Muscle layer of colon (tissue), 2 donors: ENCODE measurements at regions not wholly inside any gene's neighbourhood (a gene's known extent, or its start where the extent isn't known, plus 50 kb on each side); places are given as distances from the start of the nearest gene placed in this dataset.
"Not testable (repeated sequence)": the region's sequence is repeated elsewhere in the genome, so short reads cannot be mapped to it uniquely, and the experiment has no call there.

Experiments
- H3K27ac ChIP-seq: one replicate; pipeline ENCODE4 v1.7.0; 2013; ENCODE audit warnings: low read depth, mild to moderate bottlenecking, low read length, moderate library complexity
- H3K27me3 ChIP-seq, 2 donors: one replicate each; pipeline ENCODE4 v1.7.0; 2013; ENCODE audit warnings: low read length in 2 of 2, mild to moderate bottlenecking in 2 of 2; ENCODE audit not compliant: insufficient read depth in 2 of 2, control insufficient read depth in 1 of 2
- H3K36me3 ChIP-seq: one replicate; pipeline ENCODE4 v1.7.0; 2013; ENCODE audit warnings: mild to moderate bottlenecking, low read length; ENCODE audit not compliant: insufficient read depth
- H3K4me1 ChIP-seq: one replicate; pipeline ENCODE4 v1.7.0; 2013; ENCODE audit warnings: mild to moderate bottlenecking, low read length; ENCODE audit not compliant: insufficient read depth
- H3K4me3 ChIP-seq, 2 donors: one replicate each; pipeline ENCODE4 v1.7.0; 2013; ENCODE audit warnings: low read length in 2 of 2, low read depth in 1 of 2, mild to moderate bottlenecking in 1 of 2, moderate library complexity in 1 of 2
- H3K9ac ChIP-seq: one replicate; pipeline ENCODE4 v1.7.0; 2013; ENCODE audit warnings: low read length
- H3K9me3 ChIP-seq: one replicate; pipeline ENCODE4 v1.7.0; 2013; ENCODE audit warnings: mild to moderate bottlenecking, low read length
- donor health status: abdominal sarcoma.
- donor health status: Adenocarcinoma of cecum.

DNA sequence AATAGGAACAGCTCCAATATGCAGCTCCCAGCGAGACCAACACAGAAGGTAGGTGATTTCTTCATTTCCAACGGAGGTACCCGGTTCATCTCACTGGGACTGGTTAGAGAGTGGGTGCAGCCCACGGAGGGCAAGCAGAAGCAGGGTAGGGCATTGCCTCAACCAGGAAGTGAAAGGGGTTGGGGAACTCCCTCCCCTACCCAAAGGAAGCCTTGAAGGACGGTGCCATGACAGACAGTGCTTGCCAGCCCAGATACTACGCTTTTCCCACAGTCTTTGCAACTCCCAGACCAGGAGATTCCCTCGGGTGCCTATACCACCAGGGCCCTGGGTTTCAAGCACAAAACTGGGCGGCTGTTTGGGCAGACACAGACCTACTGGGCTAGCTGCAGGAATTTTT lies 576.9 kb upstream of the NECTIN3 start:
- no peak overlapping the region for H3K27ac ChIP-seq
- no peaks in the 10 kb centered on the region for H3K36me3 ChIP-seq
- no peak overlapping the region for H3K9ac ChIP-seq
- H3K9me3 ChIP-seq, result no peaks in the 10 kb centered on the region
- H3K4me1 ChIP-seq, result no peaks in the 10 kb centered on the region
- no peak overlapping the region for H3K4me3 ChIP-seq
- H3K27me3 ChIP-seq, result no peaks in the 10 kb centered on the region

DNA sequence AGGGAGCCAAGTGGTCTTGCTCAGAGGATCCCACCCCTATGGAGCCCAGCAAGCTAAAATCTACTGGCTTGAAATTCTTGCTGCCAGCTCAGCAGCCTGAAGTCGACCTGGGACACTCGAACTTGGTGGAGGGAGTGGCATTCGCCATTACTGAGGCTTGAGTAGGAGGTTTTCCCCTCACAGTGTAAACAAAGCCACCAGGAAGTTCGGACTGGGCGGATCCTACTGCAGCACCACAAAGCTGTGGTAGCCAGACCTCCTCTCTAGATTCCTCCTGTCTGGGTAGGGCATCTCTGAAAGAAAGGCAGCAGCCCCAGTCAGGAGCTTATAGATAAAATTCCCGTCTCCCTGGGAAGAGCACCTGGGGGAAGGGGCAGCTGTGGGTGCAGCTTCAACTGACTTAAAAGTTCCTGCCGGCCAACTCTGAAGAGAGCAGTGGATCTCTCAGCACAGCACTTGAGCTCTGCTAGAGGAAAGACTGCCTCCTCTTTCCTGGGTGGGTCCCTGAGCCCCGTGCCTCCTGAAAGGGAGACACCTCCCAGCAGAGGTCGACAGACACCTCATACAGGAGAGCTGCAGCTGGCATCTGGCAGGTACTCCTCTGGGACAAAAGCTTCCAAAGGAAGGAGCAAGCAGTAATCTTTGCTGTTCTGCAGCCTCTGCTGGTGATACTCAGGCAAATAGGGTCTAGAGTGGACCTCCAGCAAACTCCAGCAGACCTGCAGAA lies 576.3 kb upstream of the NECTIN3 start:
- no peak overlapping the region for H3K9ac ChIP-seq
- H3K4me3 ChIP-seq, result no peak overlapping the region
- no peaks in the 10 kb centered on the region for H3K9me3 ChIP-seq
- H3K27ac ChIP-seq, result no peak overlapping the region
- H3K27me3 ChIP-seq, result no peaks in the 10 kb centered on the region
- H3K4me1 ChIP-seq, result no peaks in the 10 kb centered on the region
- no peaks in the 10 kb centered on the region for H3K36me3 ChIP-seq

DNA sequence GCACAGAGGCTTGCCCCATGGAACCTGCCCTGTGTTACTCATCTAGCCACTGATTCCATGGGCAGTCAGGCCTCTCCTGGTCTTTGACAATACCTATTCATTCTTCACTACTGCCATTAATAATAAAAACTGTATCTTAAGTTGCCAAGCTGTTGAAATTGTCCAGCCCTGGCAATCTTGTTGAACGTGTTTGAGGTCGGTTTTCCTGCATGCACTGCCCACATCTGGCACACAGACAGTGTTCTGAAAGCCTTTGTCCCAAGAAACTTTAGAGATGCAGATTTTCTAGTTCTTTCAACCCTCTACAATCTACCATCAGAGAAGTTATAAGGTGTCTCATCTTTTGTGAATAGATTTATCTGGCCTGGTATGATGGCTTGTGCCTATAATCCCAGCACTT lies 567.2 kb upstream of the NECTIN3 start:
- Histone ChIP-seq H3K4me3 (no peak overlapping the region), H3K9ac (no peak overlapping the region), H3K27ac (no peak overlapping the region), H3K36me3 (no peaks in the 10 kb centered on the region), H3K27me3 (no peaks in the 10 kb centered on the region), H3K4me1 (no peaks in the 10 kb centered on the region), H3K9me3 (no peaks in the 10 kb centered on the region)

DNA sequence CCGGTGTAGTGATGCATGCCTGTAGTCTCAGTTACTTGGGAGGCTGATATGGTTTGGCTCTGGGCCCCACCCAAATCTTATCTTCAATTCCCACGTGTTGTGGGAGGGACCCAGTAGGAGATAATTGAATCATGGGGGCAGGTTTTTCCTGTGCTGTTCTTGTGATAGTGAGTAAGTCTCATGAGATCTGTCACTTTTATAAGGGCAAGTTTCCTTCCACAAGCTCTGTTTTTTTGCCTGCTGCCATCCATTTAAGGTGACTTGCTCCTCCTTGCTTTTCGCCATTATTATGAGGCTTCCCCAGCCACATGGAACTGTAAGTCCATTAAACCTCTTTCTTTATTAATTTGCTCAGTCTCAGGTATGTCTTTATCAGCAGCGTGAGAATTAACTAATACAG lies 566.7 kb upstream of the NECTIN3 start:
- H3K27ac ChIP-seq, result no peak overlapping the region
- no peaks in the 10 kb centered on the region for H3K36me3 ChIP-seq
- no peaks in the 10 kb centered on the region for H3K27me3 ChIP-seq
- H3K9ac ChIP-seq, result no peak overlapping the region
- H3K9me3 ChIP-seq, result no peaks in the 10 kb centered on the region
- H3K4me1 ChIP-seq, result no peaks in the 10 kb centered on the region
- H3K4me3 ChIP-seq, result no peak overlapping the region

DNA sequence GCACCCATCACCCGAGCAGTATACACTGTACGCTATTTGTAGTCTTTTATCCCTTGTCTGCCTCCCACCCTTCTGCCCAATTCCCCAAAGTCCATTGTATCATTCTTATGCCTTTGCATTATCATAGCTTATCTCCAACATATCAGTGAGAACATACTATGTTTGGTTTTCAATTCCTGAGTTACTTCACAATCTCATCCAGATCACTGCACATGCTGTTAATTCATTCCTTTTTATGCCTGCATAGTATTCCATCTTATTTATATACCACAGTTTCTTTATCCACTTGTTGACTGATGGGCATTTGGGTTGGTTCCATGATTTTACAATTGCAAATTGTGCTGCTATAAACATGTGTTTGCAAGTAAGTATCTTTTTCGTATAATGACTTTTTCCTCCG lies 564.7 kb upstream of the NECTIN3 start:
- no peak overlapping the region for H3K9ac ChIP-seq
- H3K27ac ChIP-seq, result no peak overlapping the region
- H3K27me3 ChIP-seq, result no peaks in the 10 kb centered on the region
- no peak overlapping the region for H3K4me3 ChIP-seq
- H3K4me1 ChIP-seq, result no peaks in the 10 kb centered on the region
- H3K36me3 ChIP-seq, result no peaks in the 10 kb centered on the region
- H3K9me3 ChIP-seq, result no peaks in the 10 kb centered on the region

DNA sequence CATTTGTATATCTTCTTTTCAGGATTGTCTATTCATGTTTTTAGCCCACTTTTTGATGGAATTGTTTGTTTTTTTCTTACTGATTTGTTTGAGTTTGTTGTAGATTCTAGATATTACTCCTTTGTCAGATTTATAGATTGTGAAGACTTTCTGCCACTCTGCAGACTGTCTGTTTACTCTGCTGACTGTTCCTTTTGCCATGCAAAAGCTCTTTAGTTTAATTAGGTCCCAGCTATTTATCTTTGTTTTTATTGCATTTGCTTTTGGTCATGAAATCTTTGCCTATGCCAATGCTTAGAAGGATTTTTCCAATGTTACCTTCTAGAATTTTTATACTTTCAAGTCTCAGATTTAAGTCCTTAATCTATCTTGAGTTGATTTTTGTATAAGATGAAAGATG lies 564.0 kb upstream of the NECTIN3 start:
- H3K27ac ChIP-seq, H3K27me3 ChIP-seq, H3K9ac ChIP-seq, H3K36me3 ChIP-seq, H3K9me3 ChIP-seq, H3K4me3 ChIP-seq, H3K4me1 ChIP-seq: not testable (repeated sequence)

DNA sequence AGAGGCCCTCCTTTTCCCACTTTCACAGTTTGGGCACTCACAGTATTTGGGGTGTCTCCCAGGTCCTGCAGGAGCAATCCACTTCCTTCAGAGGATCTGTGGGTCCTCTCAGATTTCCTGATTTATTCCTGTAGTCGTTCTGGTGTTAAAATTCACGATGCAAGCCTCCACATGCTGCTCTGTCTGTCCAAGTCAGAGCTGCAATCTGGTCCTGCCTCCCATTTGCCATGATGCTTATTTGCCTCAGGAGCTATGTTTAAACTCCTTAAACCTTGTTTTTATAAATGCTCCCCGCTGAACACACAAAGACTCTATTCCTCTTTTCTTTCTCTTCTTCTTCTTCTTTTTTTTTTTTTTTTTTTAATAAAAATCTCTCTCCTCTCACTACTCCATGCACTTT lies 558.7 kb upstream of the NECTIN3 start:
- Histone ChIP-seq H3K9ac (no peak overlapping the region), H3K9me3 (no peaks in the 10 kb centered on the region), H3K27me3 (no peaks in the 10 kb centered on the region), H3K27ac (no peak overlapping the region), H3K4me1 (no peaks in the 10 kb centered on the region), H3K36me3 (no peaks in the 10 kb centered on the region), H3K4me3 (no peak overlapping the region)

DNA sequence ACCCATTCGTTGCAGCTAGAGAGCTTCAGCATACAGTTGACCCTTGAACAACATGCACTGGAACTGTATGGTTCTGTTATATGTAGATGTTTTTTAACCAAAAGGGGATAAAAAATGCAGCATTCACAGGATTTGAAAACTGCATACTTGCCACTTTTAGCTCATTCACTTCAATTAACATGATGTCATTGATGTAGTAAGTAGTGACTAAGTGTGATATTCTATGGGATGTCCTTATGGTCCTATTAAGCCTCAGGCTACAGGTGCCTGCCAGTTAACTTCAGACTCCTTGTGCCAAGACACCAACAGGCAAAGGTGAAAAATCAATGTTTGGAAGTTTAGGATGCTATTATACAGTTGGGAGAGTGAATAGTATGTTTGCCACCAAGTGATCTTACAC lies 553.6 kb upstream of the NECTIN3 start:
- Histone ChIP-seq H3K9ac (no peak overlapping the region), H3K27ac (no peak overlapping the region), H3K9me3 (no peaks in the 10 kb centered on the region), H3K36me3 (no peaks in the 10 kb centered on the region), H3K27me3 (no peaks in the 10 kb centered on the region), H3K4me3 (no peak overlapping the region), H3K4me1 (no peaks in the 10 kb centered on the region)

DNA sequence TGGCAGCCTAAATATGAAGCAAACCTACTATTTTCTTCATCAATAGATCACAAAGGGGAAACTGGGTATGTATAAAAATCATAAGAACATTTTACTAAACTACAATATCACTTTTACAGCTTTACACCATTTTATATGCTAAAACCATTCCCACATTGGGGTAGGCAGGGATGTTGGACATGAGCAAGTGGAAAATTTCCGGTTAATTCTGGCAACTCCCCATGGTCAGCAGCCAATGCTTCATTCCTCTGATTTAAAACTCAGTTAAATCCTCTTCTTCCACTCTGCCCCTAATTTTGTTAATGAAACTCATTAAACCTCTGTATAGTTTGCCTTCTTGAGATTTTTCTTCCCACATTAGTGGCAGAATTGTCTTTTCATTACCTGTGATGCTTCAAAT lies 552.5 kb upstream of the NECTIN3 start:
- Histone ChIP-seq H3K9ac (no peak overlapping the region), H3K4me1 (no peaks in the 10 kb centered on the region), H3K9me3 (no peaks in the 10 kb centered on the region), H3K36me3 (no peaks in the 10 kb centered on the region), H3K4me3 (no peak overlapping the region), H3K27ac (no peak overlapping the region), H3K27me3 (no peaks in the 10 kb centered on the region)

DNA sequence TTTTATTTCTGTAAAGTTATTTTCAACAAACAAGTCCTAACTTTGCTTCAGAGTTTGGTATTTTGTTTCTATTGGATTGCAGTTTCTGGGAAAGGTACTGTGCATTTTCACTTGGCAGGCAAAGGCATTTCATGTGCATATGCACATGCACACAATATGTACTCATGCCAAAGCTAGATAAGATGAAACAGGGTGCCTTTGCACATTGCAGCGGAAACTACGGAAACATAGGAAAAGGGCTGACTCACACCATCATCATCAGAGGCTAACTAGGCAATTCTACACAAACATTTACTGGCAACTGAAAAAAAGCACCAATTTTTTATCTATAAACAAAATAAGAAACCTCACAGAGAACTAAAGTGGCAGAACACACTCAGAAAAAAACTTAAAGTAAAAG lies 550.6 kb upstream of the NECTIN3 start:
- no peak overlapping the region for H3K27ac ChIP-seq
- H3K36me3 ChIP-seq, result no peaks in the 10 kb centered on the region
- H3K9ac ChIP-seq, result no peak overlapping the region
- no peaks in the 10 kb centered on the region for H3K4me1 ChIP-seq
- no peak overlapping the region for H3K4me3 ChIP-seq
- H3K27me3 ChIP-seq, result no peaks in the 10 kb centered on the region
- H3K9me3 ChIP-seq, result no peaks in the 10 kb centered on the region

DNA sequence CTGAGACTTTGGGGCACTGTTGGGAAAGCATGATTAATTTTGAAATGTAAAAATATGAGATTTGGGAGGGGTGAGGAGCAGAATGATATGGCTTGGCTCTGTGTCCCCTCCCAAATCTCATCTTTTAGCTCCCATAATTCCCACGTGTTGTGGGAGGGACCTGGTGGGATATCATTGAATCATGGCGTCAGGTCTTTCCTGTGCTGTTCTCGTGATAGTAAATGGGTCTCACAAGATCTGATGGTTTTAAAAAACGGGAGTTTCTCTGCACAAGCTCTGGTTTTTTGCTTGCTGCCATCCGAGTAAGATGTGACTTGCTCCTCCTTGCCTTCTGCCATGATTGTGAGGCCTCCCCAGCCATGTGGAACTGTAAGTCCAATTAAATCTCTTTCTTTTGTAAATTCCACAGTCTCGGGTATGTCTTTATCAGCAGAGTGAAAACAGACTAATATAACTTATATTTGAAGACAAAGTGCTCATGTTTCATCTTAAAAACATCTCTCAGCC lies 546.0 kb upstream of the NECTIN3 start:
- not testable (repeated sequence) for H3K4me1 ChIP-seq, H3K27ac ChIP-seq, H3K9me3 ChIP-seq, H3K27me3 ChIP-seq, H3K4me3 ChIP-seq, H3K36me3 ChIP-seq, H3K9ac ChIP-seq
